ENCODE measurements at regions not wholly inside any gene's neighbourhood (a gene's known extent, or its start where the extent isn't known, plus 50 kb on each side); places are given as distances from the start of the nearest gene placed in this dataset.

DNA sequence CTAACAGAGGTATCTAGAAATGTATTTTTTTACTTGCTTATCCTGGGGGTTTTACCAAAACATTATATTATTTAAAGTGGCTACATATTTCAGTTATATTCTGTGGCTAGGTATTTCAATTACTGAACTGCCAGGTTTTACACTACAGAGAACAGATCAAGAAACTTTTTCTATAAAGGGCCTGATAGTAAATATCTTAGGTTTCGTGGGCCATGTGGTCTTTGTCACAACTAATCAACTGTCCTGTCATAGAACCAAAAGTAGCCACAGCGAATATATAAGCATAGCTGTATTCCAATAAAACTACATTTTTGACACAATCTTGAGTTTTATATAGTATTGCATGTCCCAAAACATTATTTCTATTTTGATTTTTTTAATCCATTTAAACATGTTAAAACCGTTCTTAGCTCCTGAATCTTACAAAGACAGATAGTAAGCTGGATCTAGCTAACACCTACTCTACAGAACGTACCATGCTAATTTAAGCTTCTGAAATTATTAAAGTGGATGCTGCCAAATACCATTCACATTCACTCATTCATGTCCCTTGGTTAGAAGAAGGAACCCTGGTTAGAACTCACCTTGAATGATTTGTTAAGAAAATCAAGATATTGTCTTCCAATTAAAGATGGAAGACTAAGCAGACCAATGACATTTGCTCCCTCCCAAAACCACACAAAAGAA is 118.2 kb upstream of the TGFBR2 start:
- no peaks in the 10 kb centered on the region for H3K9me3 ChIP-seq
- H3K36me3 ChIP-seq, result no peaks in the 10 kb centered on the region
- H3K27me3 ChIP-seq, result no peaks in the 10 kb centered on the region
- DNase-seq, result no peak
- TF ChIP-seq, protein P1, sequence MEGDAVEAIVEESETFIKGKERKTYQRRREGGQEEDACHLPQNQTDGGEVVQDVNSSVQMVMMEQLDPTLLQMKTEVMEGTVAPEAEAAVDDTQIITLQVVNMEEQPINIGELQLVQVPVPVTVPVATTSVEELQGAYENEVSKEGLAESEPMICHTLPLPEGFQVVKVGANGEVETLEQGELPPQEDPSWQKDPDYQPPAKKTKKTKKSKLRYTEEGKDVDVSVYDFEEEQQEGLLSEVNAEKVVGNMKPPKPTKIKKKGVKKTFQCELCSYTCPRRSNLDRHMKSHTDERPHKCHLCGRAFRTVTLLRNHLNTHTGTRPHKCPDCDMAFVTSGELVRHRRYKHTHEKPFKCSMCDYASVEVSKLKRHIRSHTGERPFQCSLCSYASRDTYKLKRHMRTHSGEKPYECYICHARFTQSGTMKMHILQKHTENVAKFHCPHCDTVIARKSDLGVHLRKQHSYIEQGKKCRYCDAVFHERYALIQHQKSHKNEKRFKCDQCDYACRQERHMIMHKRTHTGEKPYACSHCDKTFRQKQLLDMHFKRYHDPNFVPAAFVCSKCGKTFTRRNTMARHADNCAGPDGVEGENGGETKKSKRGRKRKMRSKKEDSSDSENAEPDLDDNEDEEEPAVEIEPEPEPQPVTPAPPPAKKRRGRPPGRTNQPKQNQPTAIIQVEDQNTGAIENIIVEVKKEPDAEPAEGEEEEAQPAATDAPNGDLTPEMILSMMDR (IDR thresholded peaks at IDR 0.05; ENCODE audit: low read depth, low read length), result no peak
- no peaks in the 10 kb centered on the region for H3K4me1 ChIP-seq
- H3K4me3 ChIP-seq (ENCODE audit: low read depth, low read length), result no peak overlapping the region

DNA sequence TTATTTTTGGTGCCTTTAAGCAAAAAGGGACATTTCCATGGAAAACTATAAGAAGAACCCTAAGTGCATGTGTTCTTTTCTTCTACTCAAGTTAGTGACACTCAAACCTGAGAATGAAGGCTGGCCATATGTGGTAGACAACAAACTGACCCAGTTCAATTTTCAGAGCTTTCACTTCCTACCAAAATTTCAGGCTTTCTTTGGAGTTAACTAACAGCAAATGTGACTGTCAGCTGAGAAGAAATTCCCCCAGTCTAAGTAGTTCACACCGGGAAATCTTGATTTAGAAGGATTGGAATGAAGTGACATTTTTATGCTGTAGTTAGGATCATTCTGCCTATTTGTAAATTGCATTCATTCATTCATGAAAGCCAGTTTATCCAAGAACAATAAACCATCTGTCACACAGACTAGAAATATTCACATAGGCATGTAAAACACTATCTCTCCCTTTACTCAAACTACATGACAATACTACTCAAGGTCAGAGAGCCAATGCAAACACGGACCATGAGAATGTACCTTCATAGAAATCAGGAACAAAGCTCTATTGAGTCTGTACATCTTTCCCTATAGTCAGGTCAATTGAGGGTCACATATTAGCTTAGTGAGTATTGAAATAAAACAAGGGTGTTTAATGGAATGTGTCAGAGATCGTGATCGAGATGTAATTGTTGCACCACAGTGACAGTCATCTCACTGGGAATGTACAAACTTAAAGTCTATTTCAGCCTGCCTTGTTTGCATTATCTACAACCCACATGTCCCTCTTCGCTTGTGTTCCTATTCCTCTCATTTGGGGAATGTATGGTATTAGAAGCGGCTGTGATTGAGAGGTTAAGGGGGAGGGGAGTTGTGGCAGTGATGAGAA is 113.8 kb upstream of the TGFBR2 start:
- no peak for DNase-seq
- Histone ChIP-seq H3K9me3 (no peaks in the 10 kb centered on the region), H3K4me3 (ENCODE audit: low read depth, low read length) (no peak overlapping the region), H3K36me3 (no peaks in the 10 kb centered on the region), H3K27me3 (no peaks in the 10 kb centered on the region), H3K4me1 (no peaks in the 10 kb centered on the region)
- TF ChIP-seq, protein P1 (IDR thresholded peaks at IDR 0.05; ENCODE audit: low read depth, low read length), result no peak

DNA sequence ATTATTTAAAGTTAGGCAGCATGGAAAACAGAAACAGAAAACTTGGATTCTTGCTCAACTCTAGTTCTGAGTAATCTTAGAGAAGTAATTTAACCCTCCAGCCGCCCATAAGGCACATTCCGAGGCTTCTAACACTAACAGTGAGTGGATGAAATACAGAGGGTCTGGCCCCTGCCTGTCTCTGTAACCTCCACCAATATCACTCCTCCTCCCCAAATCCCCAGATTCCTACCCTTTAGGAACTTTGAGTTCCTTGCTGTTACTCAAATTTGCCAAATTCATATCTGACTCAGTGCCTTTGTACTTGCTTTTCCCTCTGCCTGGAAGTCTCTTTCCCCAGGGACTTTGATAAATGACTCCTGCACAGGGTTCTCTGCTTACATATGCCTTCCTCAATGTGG is 112.5 kb upstream of the TGFBR2 start:
- H3K4me1 ChIP-seq, result no peaks in the 10 kb centered on the region

DNA sequence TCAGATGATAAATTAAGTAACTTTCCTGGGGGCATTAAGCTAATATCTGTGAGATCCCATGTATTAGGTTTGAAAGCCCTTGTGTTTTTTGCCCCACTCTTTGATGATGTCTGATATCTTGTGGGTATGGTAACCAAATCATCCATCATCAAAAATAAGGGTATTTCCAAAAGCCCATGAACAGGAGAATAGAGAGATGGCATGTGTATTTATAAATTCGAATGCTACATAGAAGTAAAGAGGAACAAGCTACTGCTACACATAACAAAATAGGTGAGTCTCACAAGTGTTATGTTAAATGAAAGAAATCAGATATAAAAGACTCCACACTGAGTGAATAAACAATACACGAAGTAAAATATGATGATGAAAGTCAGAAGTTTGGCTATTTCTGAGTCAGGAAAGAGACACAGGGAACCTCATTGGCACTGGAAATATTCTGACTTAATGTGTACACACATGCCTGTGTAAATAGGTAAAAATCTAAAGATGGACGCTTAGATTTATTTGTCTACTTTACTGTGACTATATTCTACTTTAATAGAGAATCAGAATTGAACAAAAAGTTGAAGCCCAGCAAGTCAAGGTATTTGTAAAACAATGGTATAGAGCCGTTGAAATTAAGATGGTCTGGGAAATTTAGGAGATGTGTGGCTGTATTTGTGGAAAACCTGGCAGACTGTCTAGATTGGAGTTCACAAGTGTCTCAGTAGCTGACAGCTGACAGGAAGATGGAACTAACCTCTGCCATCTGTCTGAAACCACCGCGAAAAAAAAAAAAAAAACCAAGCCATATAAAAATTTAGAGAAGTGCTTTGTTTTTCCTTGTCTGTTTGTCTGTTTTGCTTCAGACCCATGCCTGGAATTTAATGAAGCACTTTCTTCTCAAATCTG is 111.0 kb upstream of the TGFBR2 start:
- TF ChIP-seq, protein P1 (IDR thresholded peaks at IDR 0.05; ENCODE audit: low read depth, low read length), result no peak
- Histone ChIP-seq H3K4me1 (no peaks in the 10 kb centered on the region), H3K9me3 (no peaks in the 10 kb centered on the region), H3K4me3 (ENCODE audit: low read depth, low read length) (no peak overlapping the region), H3K36me3 (no peaks in the 10 kb centered on the region), H3K27me3 (no peaks in the 10 kb centered on the region)
- no peak for DNase-seq

More for the DNA sequence above, 112.5 kb upstream of the TGFBR2 start:
- no peak for DNase-seq
- no peak overlapping the region for H3K4me3 ChIP-seq (ENCODE audit: low read depth, low read length)
- H3K27me3 ChIP-seq, result no peaks in the 10 kb centered on the region
- TF ChIP-seq, protein P1 (IDR thresholded peaks at IDR 0.05; ENCODE audit: low read depth, low read length), result no peak
- H3K36me3 ChIP-seq, result no peaks in the 10 kb centered on the region
- H3K9me3 ChIP-seq, result no peaks in the 10 kb centered on the region

DNA sequence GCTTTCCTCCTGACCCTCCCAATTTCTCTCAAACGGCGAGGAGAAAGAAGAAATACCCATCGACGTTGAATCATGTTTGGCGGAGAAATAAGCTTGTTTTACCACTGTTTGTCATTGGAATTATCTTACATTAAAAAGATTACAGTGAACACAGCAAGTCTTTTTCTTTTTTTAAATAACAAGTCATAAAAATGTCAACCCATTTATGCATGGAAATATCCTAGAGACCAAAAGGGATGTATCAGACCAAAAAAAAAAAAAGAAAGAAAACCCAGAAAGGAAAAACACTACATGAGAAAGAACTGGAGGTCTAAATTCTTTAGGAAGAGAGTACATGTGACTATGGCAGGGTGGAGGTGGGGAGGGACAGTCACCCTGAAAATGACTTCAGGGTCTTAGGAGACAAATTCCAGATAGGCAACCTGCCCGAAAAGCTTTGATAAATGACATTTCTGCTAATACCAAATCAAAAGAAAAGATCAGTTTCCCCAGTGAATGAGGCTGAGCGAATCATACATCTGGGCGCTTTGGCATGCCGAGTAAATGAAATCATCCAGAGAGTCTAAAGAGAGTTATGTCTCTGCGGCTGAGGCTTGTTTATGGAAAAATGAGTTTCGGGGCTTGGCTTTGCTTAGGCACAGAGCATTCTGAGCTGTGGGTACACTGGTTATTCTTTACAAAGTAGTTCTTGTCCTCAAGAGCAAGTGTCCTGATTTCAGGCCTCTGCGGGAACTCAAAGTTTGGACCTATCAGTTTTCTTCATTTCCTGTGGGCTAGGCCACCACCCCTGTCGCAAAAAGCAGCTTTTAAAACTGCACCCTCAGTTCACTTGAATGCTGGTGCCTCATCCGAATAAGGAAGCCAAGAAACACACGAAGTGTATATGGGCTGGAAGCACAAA is 110.1 kb upstream of the TGFBR2 start:
- no peak overlapping the region for H3K4me3 ChIP-seq (ENCODE audit: low read depth, low read length)
- no peaks in the 10 kb centered on the region for H3K36me3 ChIP-seq

More for the DNA sequence above, 110.1 kb upstream of the TGFBR2 start:
- no peak for DNase-seq
- Histone ChIP-seq H3K9me3 (no peaks in the 10 kb centered on the region), H3K4me1 (no peaks in the 10 kb centered on the region), H3K27me3 (no peaks in the 10 kb centered on the region)
- TF ChIP-seq, protein P1 (IDR thresholded peaks at IDR 0.05; ENCODE audit: low read depth, low read length), result no peak
